Keratinocyte (primary cell): ENCODE measurements at regions not wholly inside any gene's neighbourhood (a gene's known extent, or its start where the extent isn't known, plus 50 kb on each side); places are given as distances from the start of the nearest gene placed in this dataset.
A peak's percentile ranks its signal among the peaks of the same experiment; 100 is the strongest.
"Not testable (repeated sequence)": the region's sequence is repeated elsewhere in the genome, so short reads cannot be mapped to it uniquely, and the experiment has no call there.

ENCODE experiments used
- DNase-seq: peaks from one replicate; pipeline ENCODE4 v3.0.0-alpha.2; 2011; ENCODE audit warnings: low read depth, missing footprints, low spot score
- FAIRE-seq: peaks from 2 replicates; lab custom pipeline; 2011; peaks lifted over from hg19 to GRCh38; lab: Jason Lieb, UNC
- H2AFZ ChIP-seq: 2 replicates; pipeline ENCODE4 v1.6.0; 2012; ENCODE audit warnings: low read length, control low read depth, inconsistent platforms; ENCODE audit not compliant: control insufficient read depth
- H3K27ac ChIP-seq: 2 replicates; pipeline ENCODE4 v1.5.1; 2011; ENCODE audit warnings: low read length; ENCODE audit not compliant: control insufficient read depth, insufficient read depth
- H3K27me3 ChIP-seq: 3 replicates; pipeline ENCODE4 v1.6.0; 2011; ENCODE audit warnings: low read length; ENCODE audit not compliant: control insufficient read depth, insufficient read depth; ENCODE audit errors: extremely low read depth
- H3K36me3 ChIP-seq, 2 experiments: 2 replicates in 1 of 2; 3 replicates in 1 of 2; pipeline ENCODE4 v1.5.1; 2011; ENCODE audit warnings: low read length in 2 of 2, mild to moderate bottlenecking in 1 of 2; ENCODE audit not compliant: control insufficient read depth in 2 of 2, insufficient read depth in 2 of 2; ENCODE audit errors: extremely low read depth in 1 of 2
- H3K4me1 ChIP-seq: 3 replicates; pipeline ENCODE4 v1.5.1; 2011; ENCODE audit warnings: low read length; ENCODE audit not compliant: control insufficient read depth, insufficient read depth; ENCODE audit errors: extremely low read depth
- H3K4me2 ChIP-seq: 3 replicates; pipeline ENCODE4 v1.6.0; 2011; ENCODE audit warnings: low read depth, low read length; ENCODE audit not compliant: control insufficient read depth, insufficient read depth; ENCODE audit errors: extremely low read depth
- H3K4me3 ChIP-seq, 3 experiments: fragments of 200-600 bp in 1 of 3; sonication (generic) in 1 of 3; 2 replicates in 2 of 3; 3 replicates in 1 of 3; pipeline ENCODE4 v1.5.1; 2011 to 2016; ENCODE audit warnings: low read length in 3 of 3, mild to moderate bottlenecking in 3 of 3, control low read depth in 2 of 3, inconsistent platforms in 1 of 3, low read depth in 1 of 3, mixed read lengths in 1 of 3, mixed run types in 1 of 3, moderate library complexity in 1 of 3; ENCODE audit not compliant: control insufficient read depth in 2 of 3, insufficient read depth in 2 of 3; ENCODE audit errors: extremely low read depth in 1 of 3
- H3K79me2 ChIP-seq: 2 replicates; pipeline ENCODE4 v1.6.0; 2012; ENCODE audit warnings: low read length; ENCODE audit not compliant: control insufficient read depth, insufficient read depth
- H3K9ac ChIP-seq: 3 replicates; pipeline ENCODE4 v1.6.0; 2011; ENCODE audit warnings: low read length; ENCODE audit not compliant: control insufficient read depth, insufficient read depth; ENCODE audit errors: extremely low read depth
- H3K9me1 ChIP-seq: 3 replicates; pipeline ENCODE4 v1.6.0; 2011; ENCODE audit warnings: low read length; ENCODE audit not compliant: control insufficient read depth, insufficient read depth; ENCODE audit errors: extremely low read depth
- H3K9me3 ChIP-seq: 2 replicates; pipeline ENCODE4 v1.5.1; 2012; ENCODE audit warnings: low read depth, low read length; ENCODE audit not compliant: control insufficient read depth
- H4K20me1 ChIP-seq: 3 replicates; pipeline ENCODE4 v1.6.0; 2011; ENCODE audit warnings: low read length; ENCODE audit not compliant: control insufficient read depth, insufficient read depth; ENCODE audit errors: extremely low read depth
- CTCF ChIP-seq, 3 experiments: IDR thresholded peaks in 1 of 3; conservative IDR thresholded peaks in 1 of 3; optimal IDR thresholded peaks in 1 of 3; 2 replicates in 2 of 3; 3 replicates in 1 of 3; pipeline versions ENCODE3 to v1.5.1; 2011; ENCODE audit warnings: low read length in 3 of 3, mild to moderate bottlenecking in 3 of 3, moderate library complexity in 2 of 3, control low read depth in 1 of 3, inconsistent platforms in 1 of 3; ENCODE audit not compliant: insufficient read depth in 2 of 3; ENCODE audit errors: extremely low read depth in 1 of 3
- EZH2 ChIP-seq: IDR thresholded peaks from one replicate; pipeline ENCODE4 v1.6.1; 2012; ENCODE audit warnings: inconsistent platforms, mild to moderate bottlenecking, low read length, moderate library complexity
- dilution Hi-C: fragments of 300-500 bp; cut with MboI; formaldehyde crosslinking; loops from one replicate; pipeline ENCODE4 v1.7.0; 2020; ENCODE audit warnings: low sequenced_read_pairs; ENCODE audit not compliant: extremely low pct_ligation_motif_present

GRCh38 chr15:77889828-77890725 is 187.4 kb downstream of the TBC1D2B start:
- dilution Hi-C loops, H3K4me3 ChIP-seq, H3K4me1 ChIP-seq, H3K79me2 ChIP-seq, H3K27ac ChIP-seq, H2AFZ ChIP-seq, H3K27me3 ChIP-seq, H3K9ac ChIP-seq, H4K20me1 ChIP-seq, H3K36me3 ChIP-seq, DNase-seq, H3K9me3 ChIP-seq, H3K9me1 ChIP-seq, FAIRE-seq, H3K4me2 ChIP-seq: not testable (repeated sequence)

- Histone ChIP-seq H3K9ac (no peak overlapping the region), H3K27ac (no peak overlapping the region), H3K9me1 (no peaks in the 10 kb centered on the region), H2AFZ (no peak overlapping the region), H3K4me1 (no peaks in the 10 kb centered on the region), H4K20me1 (no peaks in the 10 kb centered on the region), H3K4me3 (no peak overlapping the region), H3K79me2 (no peaks in the 10 kb centered on the region), H3K36me3 (no peaks in the 10 kb centered on the region), H3K27me3 (peaks cover 4% of the 10 kb centered on the region), H3K9me3 (no peaks in the 10 kb centered on the region), H3K4me2 (no peak overlapping the region)
- FAIRE-seq (no peak), DNase-seq (no peak)
- TF ChIP-seq EZH2 (no peak), CTCF (optimal IDR thresholded peaks at IDR 0.05 in 1 of 3, IDR thresholded peaks at IDR 0.05 in 1 of 3, conservative IDR thresholded peaks at IDR 0.05 in 1 of 3; ENCODE audit: extremely low read depth in 1 of 3, insufficient read depth in 2 of 3, low read length in 3 of 3) (no peak)
- dilution Hi-C loops, result no loop called here
Measured at GRCh38 chr15:77889009-77889806, 188.3 kb downstream of the TBC1D2B start.

GRCh38 chr15:77887563-77888429 is 189.7 kb downstream of the TBC1D2B start:
- H3K4me2 ChIP-seq, DNase-seq, dilution Hi-C loops: not testable (repeated sequence)

More at GRCh38 chr15:77887563-77888429, 189.7 kb downstream of the TBC1D2B start:
- not testable (repeated sequence) for H4K20me1 ChIP-seq, H3K4me3 ChIP-seq, H3K36me3 ChIP-seq, H3K9ac ChIP-seq, H3K9me1 ChIP-seq, H3K27ac ChIP-seq, H3K4me1 ChIP-seq, H3K9me3 ChIP-seq, H2AFZ ChIP-seq, H3K27me3 ChIP-seq, H3K79me2 ChIP-seq
- FAIRE-seq, result peak; percentile 99
